DOHH2 (cell line): ENCODE measurements at regions not wholly inside any gene's neighbourhood (a gene's known extent, or its start where the extent isn't known, plus 50 kb on each side); places are given as distances from the start of the nearest gene placed in this dataset.

Experiments used
- H3F3A ChIP-seq: fragments of 200-600 bp; sonication (generic), shearing (Covaris generic); 2 replicates; pipeline ENCODE4 v1.6.0; 2016; ENCODE audit warnings: antibody characterized with exemption, mild to moderate bottlenecking; ENCODE audit not compliant: control insufficient read depth, insufficient read depth
- H3K27ac ChIP-seq: fragments of 200-600 bp; sonication (generic); 2 replicates; pipeline ENCODE4 v1.5.1; 2014; ENCODE audit warnings: low read depth, mild to moderate bottlenecking, low read length, moderate library complexity
- H3K27me3 ChIP-seq: fragments of 200-600 bp; sonication (generic); 2 replicates; pipeline ENCODE4 v1.6.1; 2014; ENCODE audit warnings: mild to moderate bottlenecking, low read length, mixed read lengths; ENCODE audit not compliant: control insufficient read depth
- H3K36me3 ChIP-seq: fragments of 200-600 bp; sonication (generic); 2 replicates; pipeline ENCODE4 v1.6.1; 2014; ENCODE audit warnings: mild to moderate bottlenecking, low read length, moderate library complexity, mixed read lengths; ENCODE audit not compliant: control insufficient read depth
- H3K4me1 ChIP-seq: fragments of 200-600 bp; sonication (generic); 2 replicates; pipeline ENCODE4 v1.6.1; 2014; ENCODE audit warnings: mild to moderate bottlenecking, low read length, mixed read lengths; ENCODE audit not compliant: control insufficient read depth
- H3K4me2 ChIP-seq: fragments of 200-600 bp; sonication (generic); 2 replicates; pipeline ENCODE4 v1.6.0; 2014; ENCODE audit warnings: mild to moderate bottlenecking, low read length, moderate library complexity
- H3K4me3 ChIP-seq: fragments of 200-600 bp; sonication (generic); 2 replicates; pipeline ENCODE4 v1.5.1; 2014; ENCODE audit warnings: mild to moderate bottlenecking, low read length, mixed read lengths
- H3K79me2 ChIP-seq: fragments of 200-600 bp; sonication (generic); 2 replicates; pipeline ENCODE4 v1.6.1; 2014; ENCODE audit warnings: mild to moderate bottlenecking, low read length, mixed read lengths; ENCODE audit not compliant: control insufficient read depth
- H3K9me2 ChIP-seq: fragments of 200-600 bp; sonication (generic); replicated peaks from 2 replicates; pipeline ENCODE4 v1.6.1; 2014; ENCODE audit warnings: mild to moderate bottlenecking, low read length, mixed read lengths; ENCODE audit not compliant: control insufficient read depth
- H3K9me3 ChIP-seq: fragments of 200-600 bp; sonication (generic); 2 replicates; pipeline ENCODE4 v1.6.1; 2014; ENCODE audit warnings: antibody characterized with exemption, low read length, mixed read lengths; ENCODE audit not compliant: control insufficient read depth, insufficient read depth
- H4K20me1 ChIP-seq: fragments of 200-600 bp; sonication (generic); 2 replicates; pipeline ENCODE4 v1.6.0; 2014; ENCODE audit warnings: low read depth, mild to moderate bottlenecking, antibody characterized with exemption, low read length, moderate library complexity; ENCODE audit not compliant: control insufficient read depth, insufficient read depth
- EZH2phosphoT487 ChIP-seq: fragments of 200-600 bp; sonication (generic); IDR thresholded peaks from 2 replicates; pipeline ENCODE4 v1.6.1; 2017; ENCODE audit warnings: borderline replicate concordance, mild to moderate bottlenecking, antibody characterized with exemption, low read length, moderate library complexity, mixed read lengths
- TF ChIP-seq, protein P1 (sequence below): fragments of 200-600 bp; sonication (generic); IDR thresholded peaks from one replicate; pipeline ENCODE4 v1.5.1; 2014; ENCODE audit warnings: antibody characterized with exemption, mild to moderate bottlenecking, low read depth, low read length; ENCODE audit not compliant: poor library complexity, severe bottlenecking

DNA sequence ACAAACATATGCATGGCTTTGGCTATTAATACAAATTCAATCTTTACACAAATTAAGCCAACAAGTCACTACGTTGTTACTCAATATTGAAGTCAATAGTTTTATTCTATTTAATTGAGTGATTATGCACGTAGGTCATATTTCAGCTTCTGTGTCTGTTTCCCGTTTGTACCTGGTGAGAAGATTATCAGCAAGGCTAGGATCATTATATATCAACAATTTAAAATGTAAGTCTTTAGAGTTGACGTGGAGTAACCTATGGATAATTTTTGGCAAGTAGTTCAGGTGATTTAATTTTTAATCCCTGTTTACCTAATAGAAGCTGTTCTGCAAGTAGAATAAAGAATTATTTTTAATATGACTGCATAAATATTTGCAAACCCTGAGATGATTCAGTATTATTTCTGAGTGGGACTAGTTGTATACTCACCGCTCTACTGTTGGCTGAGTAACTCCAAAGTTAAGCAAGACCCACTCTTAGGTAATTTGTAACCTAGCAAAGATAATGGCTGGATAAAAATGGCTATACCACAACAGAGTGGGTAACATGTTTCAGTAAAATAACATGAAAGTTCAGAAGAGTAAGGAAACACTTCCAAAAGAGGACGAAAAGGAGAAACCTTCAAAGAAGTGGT lies 161.0 kb downstream of the HGF start:
- Histone ChIP-seq H3K4me2 (no peak overlapping the region), H3F3A (no peaks in the 10 kb centered on the region), H3K9me3 (no peaks in the 10 kb centered on the region), H3K36me3 (no peaks in the 10 kb centered on the region), H3K4me1 (no peaks in the 10 kb centered on the region), H3K27ac (no peak overlapping the region), H3K4me3 (no peak overlapping the region), H3K79me2 (no peaks in the 10 kb centered on the region), H3K9me2 (no peaks in the 10 kb centered on the region), H3K27me3 (no peaks in the 10 kb centered on the region), H4K20me1 (no peaks in the 10 kb centered on the region)
- no peak for TF ChIP-seq EZH2phosphoT487
- TF ChIP-seq, protein P1, sequence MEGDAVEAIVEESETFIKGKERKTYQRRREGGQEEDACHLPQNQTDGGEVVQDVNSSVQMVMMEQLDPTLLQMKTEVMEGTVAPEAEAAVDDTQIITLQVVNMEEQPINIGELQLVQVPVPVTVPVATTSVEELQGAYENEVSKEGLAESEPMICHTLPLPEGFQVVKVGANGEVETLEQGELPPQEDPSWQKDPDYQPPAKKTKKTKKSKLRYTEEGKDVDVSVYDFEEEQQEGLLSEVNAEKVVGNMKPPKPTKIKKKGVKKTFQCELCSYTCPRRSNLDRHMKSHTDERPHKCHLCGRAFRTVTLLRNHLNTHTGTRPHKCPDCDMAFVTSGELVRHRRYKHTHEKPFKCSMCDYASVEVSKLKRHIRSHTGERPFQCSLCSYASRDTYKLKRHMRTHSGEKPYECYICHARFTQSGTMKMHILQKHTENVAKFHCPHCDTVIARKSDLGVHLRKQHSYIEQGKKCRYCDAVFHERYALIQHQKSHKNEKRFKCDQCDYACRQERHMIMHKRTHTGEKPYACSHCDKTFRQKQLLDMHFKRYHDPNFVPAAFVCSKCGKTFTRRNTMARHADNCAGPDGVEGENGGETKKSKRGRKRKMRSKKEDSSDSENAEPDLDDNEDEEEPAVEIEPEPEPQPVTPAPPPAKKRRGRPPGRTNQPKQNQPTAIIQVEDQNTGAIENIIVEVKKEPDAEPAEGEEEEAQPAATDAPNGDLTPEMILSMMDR: no peak

DNA sequence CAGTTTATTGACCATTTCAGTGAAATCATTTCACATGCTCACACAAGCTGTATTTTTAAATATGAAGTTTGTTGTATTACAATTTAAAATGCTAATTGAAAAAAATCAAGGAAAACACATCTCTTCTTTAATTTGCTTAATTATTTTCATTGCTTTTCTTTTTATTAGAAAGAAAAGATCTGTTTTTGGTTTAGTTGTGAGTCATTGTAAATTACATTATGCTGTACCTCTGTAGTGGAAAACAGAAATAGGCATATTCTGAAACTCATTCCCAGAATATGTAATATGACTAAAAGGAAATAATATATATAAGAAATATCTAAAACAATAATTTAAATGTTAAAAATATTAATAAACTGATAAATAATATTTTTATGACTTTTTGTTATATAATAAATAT lies 161.9 kb downstream of the HGF start:
- Histone ChIP-seq H3K4me1 (no peaks in the 10 kb centered on the region), H3K4me3 (no peak overlapping the region), H4K20me1 (no peaks in the 10 kb centered on the region), H3K79me2 (no peaks in the 10 kb centered on the region), H3F3A (no peaks in the 10 kb centered on the region), H3K36me3 (no peaks in the 10 kb centered on the region), H3K9me3 (no peaks in the 10 kb centered on the region), H3K9me2 (no peaks in the 10 kb centered on the region), H3K27ac (no peak overlapping the region), H3K4me2 (no peak overlapping the region), H3K27me3 (no peaks in the 10 kb centered on the region)
- no peak for TF ChIP-seq EZH2phosphoT487
- TF ChIP-seq, protein P1: no peak

DNA sequence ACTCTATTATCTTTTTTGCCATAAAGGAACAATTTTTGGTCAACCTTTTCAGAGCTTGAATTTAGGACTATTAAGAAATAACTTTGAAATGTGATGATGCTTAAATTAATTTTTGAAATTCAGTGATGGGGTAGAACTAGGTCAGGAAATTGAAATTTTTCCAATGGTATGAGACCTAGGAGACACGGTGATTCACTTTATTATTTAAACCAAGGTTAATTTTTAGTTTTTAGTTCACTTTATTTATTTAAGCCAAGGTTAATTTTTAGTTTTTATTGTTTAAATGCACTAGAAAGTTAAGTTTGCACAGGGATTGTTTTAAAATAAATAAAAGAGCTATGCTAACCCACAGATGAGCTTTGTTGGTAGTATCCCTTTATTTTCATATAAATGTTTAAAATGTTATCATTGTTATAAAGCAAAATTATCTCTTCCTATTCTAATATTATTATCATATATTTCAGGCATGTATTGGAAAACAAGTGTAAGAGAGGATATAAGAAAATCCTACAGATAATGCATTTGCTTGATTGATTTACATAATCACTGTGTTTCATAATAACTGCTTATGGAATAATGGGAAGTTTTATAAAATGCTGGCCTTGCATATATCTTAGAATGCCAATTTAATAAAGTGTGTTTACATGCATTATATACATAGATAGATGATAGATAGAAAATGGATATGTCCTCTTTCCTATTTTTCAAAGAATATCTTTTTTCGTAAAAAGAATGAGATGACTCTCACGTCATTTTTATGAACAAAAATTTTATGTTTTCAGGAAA lies 163.6 kb downstream of the HGF start:
- no peaks in the 10 kb centered on the region for H4K20me1 ChIP-seq
- TF ChIP-seq EZH2phosphoT487: no peak
- TF ChIP-seq, protein P1: no peak
- no peak overlapping the region for H3K27ac ChIP-seq
- no peaks in the 10 kb centered on the region for H3K9me2 ChIP-seq
- H3F3A ChIP-seq: no peaks in the 10 kb centered on the region
- H3K79me2 ChIP-seq: no peaks in the 10 kb centered on the region
- no peaks in the 10 kb centered on the region for H3K4me1 ChIP-seq
- no peaks in the 10 kb centered on the region for H3K27me3 ChIP-seq
- H3K36me3 ChIP-seq: no peaks in the 10 kb centered on the region
- no peak overlapping the region for H3K4me3 ChIP-seq
- H3K9me3 ChIP-seq: no peaks in the 10 kb centered on the region
- no peak overlapping the region for H3K4me2 ChIP-seq
